ENCODE measurements at regions not wholly inside any gene's neighbourhood (a gene's known extent, or its start where the extent isn't known, plus 50 kb on each side); places are given as distances from the start of the nearest gene placed in this dataset.

DNA sequence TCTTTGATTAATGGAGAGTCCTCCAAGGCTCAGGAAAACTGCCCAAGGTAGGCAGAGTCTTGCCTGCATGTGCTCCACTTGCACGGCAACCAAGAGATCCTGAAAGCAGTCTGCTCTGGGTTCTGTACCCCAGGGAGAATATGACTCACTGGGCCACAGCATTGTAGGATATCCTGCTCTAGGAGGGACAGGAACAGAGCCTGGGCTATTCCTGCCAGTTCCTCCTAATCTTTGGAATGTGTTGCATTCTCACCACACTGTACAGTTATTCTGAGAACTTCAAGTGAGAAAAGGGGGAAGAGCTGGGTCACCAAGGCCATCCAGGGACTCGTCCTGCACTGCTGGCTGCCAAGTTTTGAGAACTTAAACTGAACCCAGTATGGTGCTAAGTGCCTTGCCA, 278.5 kb downstream of the MATN1 start:
- WGBS (ENCODE audit: low lambda C conversion rate): no CpG with 5 or more reads among the region's 2 CpGs
- Histone ChIP-seq H2AFZ (ENCODE audit: low read length) (no peak overlapping the region), H3K4me2 (ENCODE audit: low read depth, low read length) (no peak overlapping the region), H4K20me1 (ENCODE audit: insufficient read depth, low read length) (no peaks in the 10 kb centered on the region), H3K9ac (ENCODE audit: insufficient read depth, low read depth, low read length) (no peak overlapping the region), H3K4me3 (replicated peaks in 1 of 3; ENCODE audit: insufficient read depth in 1 of 3, low read depth in 2 of 3, low read length in 3 of 3) (no peak overlapping the region), H3K27ac (ENCODE audit: extremely low read length, insufficient read depth, low read length) (no peak overlapping the region), H3K27me3 (ENCODE audit: control insufficient read depth in 1 of 2, insufficient read depth in 2 of 2, low read length in 2 of 2) (no peaks in the 10 kb centered on the region), H3K36me3 (replicated peaks in 1 of 2; ENCODE audit: control insufficient read depth in 1 of 2, insufficient read depth in 2 of 2, low read length in 2 of 2) (no peaks in the 10 kb centered on the region), H3K79me2 (ENCODE audit: insufficient read depth, low read length) (no peaks in the 10 kb centered on the region), H3K4me1 (ENCODE audit: insufficient read depth, low read length) (no peaks in the 10 kb centered on the region), H3K9me3 (ENCODE audit: low read length) (no peaks in the 10 kb centered on the region)
- ATAC-seq: no peak
- no TSS peak for BruUV-seq (replicated peaks)
- DNase-seq (ENCODE audit: low spot score): no peak
- CTCF ChIA-PET (ENCODE audit: low intra/inter-chr PET ratio, low total read pairs): no interaction called here
- intact Hi-C loops (cut with micrococcal nuclease; ENCODE audit: unreplicated experiment) (no loop called here), in situ Hi-C loops (cut with HindIII; ENCODE audit: extremely low pct_ligation_motif_present, low pct_unique_long_range_greater_than_20kb) (no loop called here)
- POLR2A ChIA-PET: no interaction called here
- FAIRE-seq: no peak
- TF ChIP-seq, protein P1, sequence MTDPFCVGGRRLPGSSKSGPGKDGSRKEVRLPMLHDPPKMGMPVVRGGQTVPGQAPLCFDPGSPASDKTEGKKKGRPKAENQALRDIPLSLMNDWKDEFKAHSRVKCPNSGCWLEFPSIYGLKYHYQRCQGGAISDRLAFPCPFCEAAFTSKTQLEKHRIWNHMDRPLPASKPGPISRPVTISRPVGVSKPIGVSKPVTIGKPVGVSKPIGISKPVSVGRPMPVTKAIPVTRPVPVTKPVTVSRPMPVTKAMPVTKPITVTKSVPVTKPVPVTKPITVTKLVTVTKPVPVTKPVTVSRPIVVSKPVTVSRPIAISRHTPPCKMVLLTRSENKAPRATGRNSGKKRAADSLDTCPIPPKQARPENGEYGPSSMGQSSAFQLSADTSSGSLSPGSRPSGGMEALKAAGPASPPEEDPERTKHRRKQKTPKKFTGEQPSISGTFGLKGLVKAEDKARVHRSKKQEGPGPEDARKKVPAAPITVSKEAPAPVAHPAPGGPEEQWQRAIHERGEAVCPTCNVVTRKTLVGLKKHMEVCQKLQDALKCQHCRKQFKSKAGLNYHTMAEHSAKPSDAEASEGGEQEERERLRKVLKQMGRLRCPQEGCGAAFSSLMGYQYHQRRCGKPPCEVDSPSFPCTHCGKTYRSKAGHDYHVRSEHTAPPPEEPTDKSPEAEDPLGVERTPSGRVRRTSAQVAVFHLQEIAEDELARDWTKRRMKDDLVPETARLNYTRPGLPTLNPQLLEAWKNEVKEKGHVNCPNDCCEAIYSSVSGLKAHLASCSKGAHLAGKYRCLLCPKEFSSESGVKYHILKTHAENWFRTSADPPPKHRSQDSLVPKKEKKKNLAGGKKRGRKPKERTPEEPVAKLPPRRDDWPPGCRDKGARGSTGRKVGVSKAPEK (CRISPR knock-in tag; IDR thresholded peaks at IDR 0.05; ENCODE audit: borderline replicate concordance): no peak
- no peak for TF ChIP-seq PHF5A (CRISPR knock-in tag; IDR thresholded peaks at IDR 0.05; ENCODE audit: low read depth, unreplicated experiment)
- TF ChIP-seq, protein P2, sequence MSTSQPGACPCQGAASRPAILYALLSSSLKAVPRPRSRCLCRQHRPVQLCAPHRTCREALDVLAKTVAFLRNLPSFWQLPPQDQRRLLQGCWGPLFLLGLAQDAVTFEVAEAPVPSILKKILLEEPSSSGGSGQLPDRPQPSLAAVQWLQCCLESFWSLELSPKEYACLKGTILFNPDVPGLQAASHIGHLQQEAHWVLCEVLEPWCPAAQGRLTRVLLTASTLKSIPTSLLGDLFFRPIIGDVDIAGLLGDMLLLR (CRISPR knock-in tag; IDR thresholded peaks at IDR 0.05): no peak
- TF ChIP-seq ESRRA (CRISPR knock-in tag; IDR thresholded peaks at IDR 0.05; ENCODE audit: low read depth): no peak
- TF ChIP-seq ZNF274 (CRISPR knock-in tag; IDR thresholded peaks at IDR 0.05): no peak
- TF ChIP-seq IKZF4 (CRISPR knock-in tag; IDR thresholded peaks at IDR 0.05; ENCODE audit: borderline replicate concordance, low read depth, not compliant biosample characterization): no peak
- TF ChIP-seq ZNF383 (CRISPR knock-in tag; IDR thresholded peaks at IDR 0.05; ENCODE audit: borderline replicate concordance): no peak
